ENCODE measurements at regions not wholly inside any gene's neighbourhood (a gene's known extent, or its start where the extent isn't known, plus 50 kb on each side); places are given as distances from the start of the nearest gene placed in this dataset.

GRCh38 chr12:61894168-61894567 is 366.0 kb upstream of the USP15 start:
- CTCF ChIA-PET = no interaction called here
- POLR2A ChIA-PET = no interaction called here

- ChIA-PET POLR2A (no interaction called here), CTCF (no interaction called here)
Measured at GRCh38 chr12:61896436-61896835, 363.8 kb upstream of the USP15 start.

GRCh38 chr12:61902403-61902802 is 357.8 kb upstream of the USP15 start:
- CTCF ChIA-PET = no interaction called here

GRCh38 chr12:61911113-61911512 is 349.1 kb upstream of the USP15 start:
- ChIA-PET POLR2A (no interaction called here), CTCF (no interaction called here)

More at GRCh38 chr12:61902403-61902802, 357.8 kb upstream of the USP15 start:
- POLR2A ChIA-PET = no interaction called here

GRCh38 chr12:61915420-61915819 is 344.8 kb upstream of the USP15 start:
- ChIA-PET POLR2A (no interaction called here), CTCF (no interaction called here)

- ChIA-PET CTCF (no interaction called here), POLR2A (no interaction called here)
Measured at GRCh38 chr12:61916831-61917230, 343.4 kb upstream of the USP15 start.

GRCh38 chr12:61919686-61920085 is 340.5 kb upstream of the USP15 start:
- ChIA-PET CTCF (no interaction called here), POLR2A (no interaction called here)

- POLR2A ChIA-PET = no interaction called here
- CTCF ChIA-PET = interaction anchor here (0.6 kb wide), 1 partner anchor 204 kb away, joined by 3 read pairs; no protein-coding TSS in a partner anchor
Measured at GRCh38 chr12:61920230-61920629, 340.0 kb upstream of the USP15 start.

GRCh38 chr12:61923152-61923551 is 337.1 kb upstream of the USP15 start:
- CTCF ChIA-PET = no interaction called here
- POLR2A ChIA-PET = no interaction called here

- CTCF ChIA-PET = no interaction called here
Measured at GRCh38 chr12:61934564-61934963, 325.6 kb upstream of the USP15 start.

GRCh38 chr12:61939977-61940376 is 320.2 kb upstream of the USP15 start:
- ChIA-PET POLR2A (no interaction called here), CTCF (no interaction called here)

More at GRCh38 chr12:61934564-61934963, 325.6 kb upstream of the USP15 start:
- POLR2A ChIA-PET = no interaction called here

- CTCF ChIA-PET = no interaction called here
- POLR2A ChIA-PET = no interaction called here
Measured at GRCh38 chr12:61956545-61956944, 303.7 kb upstream of the USP15 start.

GRCh38 chr12:61974461-61974860 is 285.7 kb upstream of the USP15 start:
- POLR2A ChIA-PET = no interaction called here
- CTCF ChIA-PET = no interaction called here

GRCh38 chr12:61985830-61986229 is 274.4 kb upstream of the USP15 start:
- POLR2A ChIA-PET = interaction anchor here (0.6 kb wide), 1 partner anchor 152 kb away, joined by 3 read pairs; no protein-coding TSS in a partner anchor
- CTCF ChIA-PET = no interaction called here

- ChIA-PET CTCF (no interaction called here), POLR2A (no interaction called here)
Measured at GRCh38 chr12:61987173-61987572, 273.0 kb upstream of the USP15 start.

GRCh38 chr12:61991661-61992060 is 268.5 kb upstream of the USP15 start:
- POLR2A ChIA-PET = no interaction called here
- CTCF ChIA-PET = no interaction called here

GRCh38 chr12:61993734-61994345 is 266.4 kb upstream of the USP15 start:
- ChIA-PET POLR2A (no interaction called here), CTCF (no interaction called here)

GRCh38 chr12:61996717-61997116 is 263.5 kb upstream of the USP15 start:
- ChIA-PET CTCF (no interaction called here), POLR2A (no interaction called here)

- CTCF ChIA-PET = no interaction called here
- POLR2A ChIA-PET = no interaction called here
Measured at GRCh38 chr12:61998791-61999190, 261.4 kb upstream of the USP15 start.

- CTCF ChIA-PET = no interaction called here
- POLR2A ChIA-PET = no interaction called here
Measured at GRCh38 chr12:61999311-61999710, 260.9 kb upstream of the USP15 start.

- ChIA-PET POLR2A (no interaction called here), CTCF (no interaction called here)
Measured at GRCh38 chr12:62001424-62001823, 258.8 kb upstream of the USP15 start.

- ChIA-PET POLR2A (no interaction called here), CTCF (no interaction called here)
Measured at GRCh38 chr12:62003226-62003625, 257.0 kb upstream of the USP15 start.

- CTCF ChIA-PET = no interaction called here
- POLR2A ChIA-PET = no interaction called here
Measured at GRCh38 chr12:62003701-62004100, 256.5 kb upstream of the USP15 start.

Data from activated CD8-positive, alpha-beta memory T cell treated with anti-CD3 and anti-CD28 coated beads for 36 hours (primary cell).